NK-92 treated with Interleukin-12 subunit alpha and Interleukin-12 subunit beta, amount 100 ng/mL, for 24 hours (cell line): ENCODE measurements at regions not wholly inside any gene's neighbourhood (a gene's known extent, or its start where the extent isn't known, plus 50 kb on each side); places are given as distances from the start of the nearest gene placed in this dataset.

Source experiments
- DNase-seq: peaks from one replicate; lab custom pipeline; 2025; lab: John Stamatoyannopoulos, UW

DNA sequence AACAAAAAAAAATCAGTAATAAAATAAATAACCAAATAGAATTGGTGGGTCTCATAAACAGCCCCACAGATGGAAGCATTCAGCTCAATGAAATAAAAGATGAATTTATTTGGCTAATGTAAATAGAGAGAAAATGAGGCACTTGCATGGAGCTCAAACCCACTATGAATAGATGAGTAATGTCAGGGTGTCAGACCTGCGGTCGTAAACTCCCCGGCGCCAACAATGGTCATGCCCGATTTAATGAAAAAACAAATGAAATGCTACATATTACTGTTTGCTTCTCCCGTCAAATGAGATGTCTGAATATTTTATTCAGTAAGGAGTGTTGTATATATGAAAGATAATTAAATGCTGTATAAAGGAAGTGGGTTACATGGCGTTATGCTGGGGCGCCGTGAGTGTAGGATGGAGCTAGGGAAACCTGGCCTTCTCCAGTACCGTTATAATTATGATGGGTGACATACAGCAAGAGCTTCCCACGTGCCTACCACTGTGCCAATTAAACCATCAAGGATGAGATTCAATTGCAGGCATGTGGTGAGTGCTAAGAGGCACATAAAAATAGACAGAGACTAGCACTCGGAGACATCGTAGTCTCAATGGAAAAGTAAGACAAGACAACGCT is 648.1 kb downstream of the BCL11B start:
- DNase-seq, result no peak

DNA sequence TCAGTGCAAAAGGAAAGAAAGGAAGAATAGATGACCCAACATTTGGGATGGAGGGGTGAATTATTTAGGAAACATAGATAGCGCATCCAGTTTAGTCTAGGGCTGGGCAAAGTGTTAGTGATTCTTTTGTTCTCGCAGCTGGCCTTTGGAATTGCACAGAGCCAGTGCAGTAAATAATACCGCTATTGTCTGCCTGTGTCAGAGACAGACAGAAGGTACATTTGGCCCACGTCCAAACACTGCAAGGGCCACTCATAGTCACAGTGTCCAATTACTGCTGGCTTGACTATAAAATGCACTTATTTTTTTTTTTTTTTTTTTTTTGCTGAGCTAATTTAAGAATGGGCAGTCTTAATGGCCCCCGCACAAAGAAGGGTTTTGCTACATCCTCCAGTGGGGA is 638.6 kb downstream of the BCL11B start:
- no peak for DNase-seq

DNA sequence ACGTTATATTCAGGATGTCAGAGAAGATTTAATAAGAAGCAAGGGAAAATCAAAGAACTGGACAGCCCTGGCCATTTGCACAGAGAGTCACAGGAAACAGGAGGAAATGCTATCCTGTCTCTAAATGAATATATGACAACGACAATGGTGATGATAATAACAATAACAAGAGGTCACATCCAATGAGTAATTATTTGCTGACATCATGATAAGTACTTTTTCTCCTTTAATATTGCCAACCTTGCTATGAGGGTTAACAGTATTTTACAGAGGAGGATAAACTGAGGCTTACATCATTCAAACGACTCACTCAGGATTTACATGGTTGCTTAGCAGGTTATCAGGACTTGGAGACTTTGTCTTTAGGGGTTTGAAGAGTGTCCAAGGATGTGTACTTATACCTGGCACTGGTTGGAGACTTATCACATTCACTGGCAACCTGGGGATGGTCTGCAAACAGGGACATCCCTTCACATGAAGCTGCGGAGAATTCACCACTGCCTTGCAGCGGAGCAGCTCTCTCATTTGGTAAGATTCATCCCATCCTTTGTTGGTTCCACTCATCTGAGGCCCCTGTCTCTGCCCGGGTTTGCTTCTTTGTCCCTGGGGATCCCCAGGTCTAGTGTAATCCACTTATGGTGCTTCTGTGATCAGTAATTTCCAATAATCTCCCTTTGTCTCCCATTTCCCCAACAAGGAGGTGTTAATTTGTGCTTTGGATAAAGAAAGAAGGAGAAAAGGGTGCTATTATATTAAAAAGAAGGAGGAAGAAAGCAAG is 637.8 kb downstream of the BCL11B start:
- no peak for DNase-seq

DNA sequence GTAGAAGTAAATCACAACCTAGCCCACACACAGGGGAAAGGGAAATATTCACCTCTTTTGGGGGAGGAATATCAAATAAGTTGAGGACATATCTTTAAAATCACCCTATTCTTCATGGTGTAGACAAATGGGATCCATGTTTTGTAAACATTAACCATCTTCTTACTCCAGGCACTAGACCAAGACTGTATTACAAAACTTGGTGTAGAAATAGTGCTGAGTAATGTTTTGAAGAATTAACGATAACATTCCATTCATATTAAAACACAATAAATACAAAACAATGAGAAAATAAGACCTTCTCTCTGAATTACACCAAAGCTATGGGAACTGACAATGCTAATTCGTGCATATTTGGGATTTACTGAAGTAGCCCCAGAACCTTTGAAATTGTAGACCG is 633.6 kb downstream of the BCL11B start:
- no peak for DNase-seq

DNA sequence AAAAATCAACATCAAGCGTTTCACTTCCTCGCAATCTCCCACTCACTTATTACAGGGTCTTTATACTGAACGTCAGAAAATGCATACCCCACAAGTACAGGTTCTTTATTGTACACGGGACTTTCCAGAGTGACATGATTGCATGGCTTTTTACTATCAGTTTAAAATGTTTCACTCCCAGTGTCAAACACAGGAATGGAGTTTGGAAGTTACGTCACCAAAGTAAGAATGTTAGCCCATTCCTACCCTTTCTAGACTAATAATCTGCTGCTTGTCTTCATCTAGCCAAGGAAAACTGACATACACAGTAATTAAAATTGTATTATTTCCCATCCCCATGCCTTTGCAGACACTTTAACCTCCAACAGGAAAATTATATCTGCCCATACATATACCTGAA is 624.2 kb downstream of the BCL11B start:
- DNase-seq, result no peak

DNA sequence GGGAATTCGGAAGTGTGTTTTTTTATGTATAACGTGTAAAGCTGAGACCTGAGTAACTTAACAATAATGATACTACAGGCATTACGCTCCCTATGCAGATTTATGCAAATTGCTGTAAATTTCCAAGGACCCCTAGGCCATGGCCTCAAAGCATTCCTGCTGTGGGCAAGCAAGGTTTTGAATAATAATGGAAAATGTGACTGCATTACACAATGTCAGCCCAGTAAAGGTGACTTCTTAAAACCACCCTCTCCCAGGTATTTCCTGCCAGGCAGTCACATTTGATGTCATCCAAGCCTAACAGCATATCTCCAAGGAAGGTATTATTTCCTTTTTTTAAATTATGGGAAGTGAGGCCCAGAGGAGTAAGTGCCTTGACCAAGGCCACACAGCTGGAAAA is 621.0 kb downstream of the BCL11B start:
- no peak for DNase-seq

DNA sequence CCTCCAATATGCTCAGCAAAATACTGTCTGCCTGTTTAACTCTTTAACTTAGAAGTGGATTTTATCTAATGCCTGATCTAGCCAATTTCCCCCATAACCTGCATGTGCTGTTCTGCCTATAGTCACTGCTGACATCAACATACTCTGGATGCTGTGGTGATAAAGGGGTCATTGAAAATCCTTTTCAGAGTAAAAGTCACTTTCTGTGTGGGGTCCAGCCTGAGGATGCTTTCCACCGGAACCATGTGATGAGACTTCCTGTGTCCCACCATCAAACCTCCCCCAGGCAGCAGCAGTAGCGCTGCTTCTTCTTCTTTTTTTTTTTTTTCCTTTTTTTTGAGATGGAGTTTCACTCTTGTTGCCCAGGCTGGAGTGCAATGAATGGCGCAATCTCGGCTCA is 607.0 kb downstream of the BCL11B start:
- DNase-seq, result no peak

DNA sequence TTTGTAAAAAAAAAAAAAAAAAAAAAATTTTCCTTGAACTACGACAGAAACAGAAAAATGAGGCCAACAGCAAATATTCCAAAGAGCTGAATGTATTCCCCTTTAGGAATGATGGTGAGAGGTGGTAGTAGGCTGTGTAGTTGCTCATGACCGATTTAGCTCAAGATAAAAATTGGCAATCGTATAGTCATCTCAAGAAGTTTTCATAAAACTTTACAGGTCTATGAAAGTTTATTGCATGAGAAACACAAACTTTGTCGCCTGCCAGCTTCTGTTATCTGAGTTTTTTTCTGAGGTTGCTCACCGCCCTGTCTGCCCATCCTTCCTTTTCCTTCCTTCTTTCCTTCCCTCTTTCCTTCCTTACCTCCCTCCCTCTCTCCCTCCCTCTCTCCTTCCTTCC is 605.5 kb downstream of the BCL11B start:
- no peak for DNase-seq

DNA sequence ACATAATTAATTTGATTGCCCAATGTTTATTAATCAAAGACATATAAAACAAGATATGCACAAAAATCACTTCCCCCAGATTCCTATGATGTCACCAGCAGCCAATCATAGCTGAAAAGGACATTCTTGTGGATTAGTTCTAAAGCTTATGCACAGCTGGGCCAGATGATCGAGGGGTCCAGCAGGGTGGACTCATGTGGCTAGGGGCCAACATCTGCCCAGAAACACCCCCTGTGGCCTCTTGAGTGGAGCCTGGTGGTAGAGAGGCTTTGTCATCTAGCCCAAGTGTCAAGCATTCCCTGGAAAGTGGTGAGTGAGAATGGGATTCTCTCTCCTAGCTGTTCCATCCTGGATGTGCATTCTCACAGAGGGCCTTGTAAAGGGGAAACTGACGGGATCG is 590.0 kb downstream of the BCL11B start:
- no peak for DNase-seq

DNA sequence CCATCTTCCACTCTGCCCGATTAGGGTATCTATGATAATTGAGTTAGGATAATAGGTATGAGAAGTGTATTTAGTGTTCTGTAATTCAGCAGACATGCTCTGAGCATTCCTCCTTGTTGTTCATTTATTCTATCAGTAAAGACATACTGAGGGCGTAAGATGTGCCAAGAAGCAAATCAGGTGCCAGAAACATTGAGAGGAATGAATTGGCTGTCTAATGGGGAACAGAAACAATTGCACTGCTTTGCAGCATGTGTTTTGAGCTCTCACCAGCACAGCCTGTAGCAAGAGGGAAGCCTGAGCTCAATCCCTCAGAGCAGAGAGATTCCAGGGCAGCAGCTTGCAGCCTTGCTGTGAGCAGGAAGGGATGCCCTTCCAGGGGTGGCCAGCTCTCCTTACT is 589.3 kb downstream of the BCL11B start:
- no peak for DNase-seq

DNA sequence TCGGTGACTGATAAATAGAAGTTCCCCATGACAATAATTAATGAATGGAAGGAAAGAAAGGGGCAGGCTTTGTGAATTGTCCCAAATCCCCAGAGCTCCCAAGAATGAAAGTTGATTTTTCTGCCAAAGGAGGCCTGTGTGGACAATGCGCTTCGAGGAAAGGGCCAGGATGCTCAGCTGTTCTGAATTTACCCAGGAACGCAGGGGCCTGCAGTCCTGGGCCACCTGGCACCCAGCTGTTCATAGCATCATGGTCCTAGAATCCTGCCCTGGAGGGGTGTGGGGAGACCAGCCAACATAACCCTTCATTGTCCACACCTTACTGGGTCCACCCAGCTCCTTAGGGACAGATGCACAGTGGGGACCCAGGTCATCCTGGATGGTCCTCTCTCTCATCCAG is 587.5 kb downstream of the BCL11B start:
- DNase-seq, result no peak

DNA sequence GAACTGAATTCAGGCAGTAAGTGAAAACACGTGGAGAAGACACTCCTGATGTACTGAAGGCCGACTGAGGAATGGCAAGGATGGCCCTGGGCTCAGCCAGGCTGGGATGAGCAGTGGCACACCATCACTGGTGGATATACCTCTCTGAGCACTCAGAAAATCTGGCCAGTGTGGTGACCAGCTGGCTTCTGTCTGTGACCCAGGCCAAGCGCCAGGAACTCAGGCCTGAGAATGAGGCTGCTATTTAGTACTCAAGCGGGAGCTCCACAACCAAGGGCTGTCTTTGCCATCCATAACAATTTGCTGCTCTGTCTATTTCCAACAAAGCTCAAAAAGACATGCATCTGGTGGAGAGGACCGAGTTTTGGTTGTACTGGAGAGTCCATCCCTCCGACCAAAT is 586.3 kb downstream of the BCL11B start:
- no peak for DNase-seq

DNA sequence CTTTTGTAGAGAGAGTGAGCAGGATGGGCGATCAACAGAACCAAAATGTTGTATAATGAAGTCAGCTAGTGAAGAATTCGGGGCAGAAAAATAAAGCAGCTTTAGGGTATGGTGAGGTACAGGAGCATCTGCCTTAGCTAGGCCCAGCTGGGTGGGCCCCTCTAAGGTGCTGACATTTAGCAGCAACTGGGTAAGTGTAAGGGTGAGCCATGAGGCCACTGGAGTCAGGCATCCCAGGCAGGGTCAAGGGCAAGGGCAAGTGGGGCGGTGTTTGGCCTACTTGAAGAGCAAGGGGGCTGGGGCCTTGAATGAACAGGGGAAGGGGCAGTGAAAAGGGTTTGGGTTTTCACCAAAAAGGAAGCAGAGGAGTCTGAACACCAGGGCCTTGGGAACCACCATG is 583.6 kb downstream of the BCL11B start:
- no peak for DNase-seq

DNA sequence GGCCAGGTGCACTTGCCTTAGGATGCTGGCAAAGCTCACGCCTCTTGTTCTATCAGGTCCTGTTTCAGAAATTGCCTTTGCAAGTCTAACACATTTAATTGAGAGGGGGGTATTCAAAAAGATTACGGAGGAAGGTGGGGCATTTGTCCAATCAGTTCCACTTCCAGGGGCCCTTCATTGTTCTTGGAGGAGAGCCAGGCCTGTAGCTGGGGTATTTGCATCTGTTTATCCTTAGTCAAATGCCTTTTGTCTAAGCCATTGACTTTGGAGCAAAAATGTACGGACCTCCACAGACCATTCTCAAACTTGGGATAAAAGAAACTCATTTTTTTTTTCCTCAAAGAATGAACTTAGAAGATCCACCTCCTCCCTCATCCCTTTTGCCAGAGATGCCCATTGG is 582.0 kb downstream of the BCL11B start:
- DNase-seq, result no peak

DNA sequence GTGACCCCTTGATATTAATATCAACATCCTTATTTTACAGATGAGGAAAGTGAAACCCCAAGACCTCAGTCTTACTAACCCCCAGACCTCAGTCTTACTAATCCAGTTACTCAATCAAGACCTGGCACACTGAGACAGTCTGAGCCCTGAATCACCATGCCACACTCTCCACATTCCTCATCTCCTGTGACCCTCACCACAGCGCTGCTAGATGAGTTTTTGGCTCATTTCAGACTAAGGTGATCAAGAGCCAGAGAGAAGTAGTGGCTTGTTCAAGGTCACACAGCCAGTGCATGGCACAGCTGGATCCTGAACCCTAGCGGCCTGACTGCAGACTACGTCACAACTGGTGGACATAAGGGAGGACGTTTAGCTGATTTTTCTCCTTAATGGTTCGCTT is 579.2 kb downstream of the BCL11B start:
- peak; percentile 24 for DNase-seq

DNA sequence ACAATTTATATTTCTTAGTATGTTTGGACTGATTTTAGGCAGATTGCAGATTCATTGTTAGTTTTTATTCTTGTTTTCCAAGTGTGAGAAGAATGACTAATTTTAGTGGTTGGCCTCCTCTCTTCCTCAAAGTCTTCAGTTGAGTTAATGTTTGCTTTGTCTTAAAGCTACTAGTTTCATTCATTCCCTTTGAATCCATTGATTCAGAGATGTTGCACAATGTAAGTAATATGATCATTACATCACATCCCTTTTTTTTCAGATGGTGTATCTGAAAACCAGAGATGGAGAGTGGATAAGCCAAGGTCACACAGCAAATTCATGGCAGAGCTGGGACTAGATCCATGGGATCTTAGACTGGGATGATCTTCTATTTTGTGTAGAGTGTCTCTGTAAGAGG is 577.5 kb downstream of the BCL11B start:
- DNase-seq, result no peak

DNA sequence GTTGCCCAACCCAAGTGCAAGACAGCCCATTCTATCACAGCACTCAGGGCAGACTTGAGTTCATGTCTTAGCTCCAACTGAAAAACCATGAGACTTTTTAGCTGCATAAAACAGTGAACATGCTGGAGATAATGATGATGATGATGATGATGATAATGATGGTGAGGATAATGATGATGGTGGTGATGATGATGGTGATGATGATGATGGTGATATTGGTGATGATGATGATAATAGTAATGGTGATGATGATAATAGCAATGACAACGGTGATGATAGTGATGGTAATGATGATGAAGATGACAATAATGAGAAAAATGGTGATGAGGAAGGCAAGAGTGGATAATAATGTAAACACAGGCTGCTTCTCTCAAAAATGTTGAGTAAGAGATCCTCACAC is 576.2 kb downstream of the BCL11B start:
- DNase-seq, result no peak

DNA sequence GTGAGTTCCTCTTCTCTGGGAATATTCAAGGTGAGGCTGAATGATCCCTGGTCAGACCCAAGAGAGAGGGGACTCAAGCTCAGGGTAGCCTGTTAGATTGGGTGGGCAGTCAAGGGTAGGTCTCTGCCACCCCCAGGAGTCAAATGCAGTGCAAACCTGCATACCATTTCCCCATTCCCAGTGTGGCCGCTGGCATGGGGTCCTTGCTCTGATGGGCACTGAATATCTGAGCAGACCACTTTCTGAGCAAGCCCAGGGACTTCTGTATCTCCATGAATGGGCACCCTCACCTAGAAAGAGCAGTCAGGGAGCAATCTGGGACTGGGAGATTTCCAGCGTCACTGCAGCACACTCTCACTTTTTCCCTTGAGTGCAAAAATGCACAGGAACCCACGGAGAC is 573.7 kb downstream of the BCL11B start:
- DNase-seq, result no peak

DNA sequence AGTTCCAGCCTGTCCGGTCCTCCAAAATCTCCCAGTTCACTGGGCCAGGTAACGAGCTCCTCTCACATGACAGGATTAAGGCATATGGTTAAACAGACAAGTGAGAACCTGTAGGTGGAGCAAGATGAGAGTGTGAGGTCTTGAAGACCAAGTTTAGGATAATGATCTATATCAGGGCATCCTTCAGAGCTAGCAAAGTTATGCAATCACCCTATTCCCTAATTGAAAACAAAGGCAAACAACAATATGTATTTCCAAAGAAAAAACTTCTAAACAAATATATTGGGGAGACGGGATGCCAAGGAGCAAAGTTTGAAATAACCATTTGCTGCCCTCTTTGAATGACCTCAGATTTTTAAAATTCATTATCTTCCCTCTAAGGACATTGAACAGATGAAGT is 571.2 kb downstream of the BCL11B start:
- DNase-seq, result no peak

DNA sequence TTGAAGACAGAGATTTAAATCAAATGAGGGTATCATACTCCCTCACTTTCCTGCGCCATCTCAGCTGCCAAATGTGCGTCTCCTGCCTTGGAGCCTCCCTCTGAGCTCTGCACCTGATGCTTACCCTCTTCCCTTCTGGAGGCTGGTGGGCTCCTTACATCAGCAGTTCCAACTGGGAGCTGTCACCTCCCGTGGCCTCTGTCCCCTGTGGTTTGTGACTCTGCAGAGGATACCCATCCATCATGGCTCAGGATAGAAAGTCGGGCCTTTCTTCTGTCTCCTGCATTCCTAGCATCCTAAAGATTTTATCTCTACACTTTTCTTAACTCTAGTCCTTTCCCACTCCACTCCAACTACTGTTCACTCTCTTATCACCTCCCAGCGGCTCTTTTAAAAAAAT is 570.6 kb downstream of the BCL11B start:
- DNase-seq, result no peak

DNA sequence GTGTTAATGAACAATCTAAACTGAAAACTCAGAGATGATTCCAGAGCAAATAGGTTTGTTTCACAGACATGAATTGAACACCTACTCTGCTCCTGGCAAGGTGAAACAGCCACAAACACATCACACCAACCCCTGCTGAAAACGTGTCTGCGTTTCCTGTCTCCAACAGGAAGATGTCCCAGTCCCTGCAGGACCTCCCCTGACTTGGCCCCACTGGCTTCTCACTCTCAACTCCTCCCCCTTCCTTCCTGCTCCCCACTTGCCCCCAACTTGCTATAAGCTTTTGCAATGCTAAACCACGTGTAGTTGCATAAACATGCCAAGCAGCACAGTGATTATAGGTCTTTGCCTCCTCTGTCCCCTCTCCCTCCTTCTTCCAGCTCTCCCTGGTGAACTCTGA is 567.6 kb downstream of the BCL11B start:
- DNase-seq, result peak; percentile 73

DNA sequence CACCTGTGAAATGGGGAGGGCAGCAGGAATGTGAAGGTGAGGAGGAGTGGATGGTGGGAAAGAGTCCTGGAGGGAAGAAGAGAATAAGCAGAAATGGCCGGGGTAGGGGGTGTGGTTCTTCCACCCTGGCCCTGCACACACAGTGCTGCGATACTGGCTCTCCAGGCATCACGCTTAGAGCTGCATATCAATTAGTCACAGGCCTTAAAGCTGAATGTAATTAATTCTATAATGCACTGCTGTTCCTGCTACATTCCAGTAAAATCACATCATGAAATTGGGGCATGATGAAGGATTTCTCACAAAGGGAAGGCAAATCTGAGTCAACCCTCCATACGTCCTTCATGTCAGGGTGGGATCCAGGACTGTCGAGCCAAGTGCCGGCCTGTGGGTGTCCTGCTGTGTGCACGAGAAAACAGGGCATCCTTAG is 566.1 kb downstream of the BCL11B start:
- no peak for DNase-seq

DNA sequence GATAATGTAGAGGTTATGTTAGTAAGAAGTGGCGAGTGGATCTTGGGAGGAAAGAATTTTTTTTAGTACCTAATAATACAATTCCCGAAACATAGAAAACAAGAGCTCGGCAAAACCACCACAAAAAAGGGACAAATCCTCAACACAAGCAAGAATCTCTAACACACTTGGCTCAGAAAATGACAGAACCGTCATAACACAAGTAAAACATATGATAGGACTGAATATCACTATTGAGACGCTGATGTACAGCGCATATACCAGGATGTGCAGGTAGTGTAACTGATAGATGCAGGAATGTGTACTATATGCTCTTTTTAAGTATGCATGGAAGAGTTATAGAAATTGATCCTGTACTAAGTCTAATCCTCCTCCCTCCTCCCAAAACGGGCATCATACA is 564.5 kb downstream of the BCL11B start:
- DNase-seq, result no peak

DNA sequence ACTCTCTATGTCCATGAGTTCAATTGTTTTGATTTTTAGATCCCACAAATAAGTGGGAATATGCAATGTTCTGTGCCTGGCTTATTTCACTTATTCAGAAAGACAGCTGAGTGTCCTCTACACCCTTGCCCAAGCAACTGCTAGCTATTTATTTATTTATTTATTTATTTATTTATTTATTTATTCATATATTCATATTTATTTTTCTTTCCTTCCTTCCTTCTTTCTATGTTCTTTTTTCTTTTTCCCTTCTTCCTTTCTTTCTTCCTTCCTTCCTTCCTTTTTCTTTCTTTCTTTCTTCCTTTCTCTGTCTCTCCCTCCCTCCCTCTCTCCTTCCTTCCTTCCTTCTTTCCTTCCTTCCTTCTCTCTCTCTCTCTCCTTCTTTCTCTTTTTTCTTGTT is 563.4 kb downstream of the BCL11B start:
- DNase-seq, result no peak
